Endothelial cell of umbilical vein (primary cell): ENCODE measurements at regions not wholly inside any gene's neighbourhood (a gene's known extent, or its start where the extent isn't known, plus 50 kb on each side); places are given as distances from the start of the nearest gene placed in this dataset.

Experiments used
- BruUV-seq: library from RNA; stranded (reverse); fragments of 400-500 nt; replicated peaks from 2 replicates; lab custom pipeline; 2021; lab: Mats Ljungman, UMichigan
- CTCF ChIA-PET: fragments of 300-600, 350-600 bp; sonication (Branson Sonifier 250); formaldehyde crosslinking; loops from one replicate; lab custom pipeline; 2021; ENCODE audit warnings: antibody characterized with exemption, inconsistent platforms; lab: Charles Lee
- POLR2A ChIA-PET: fragments of 300-600, 350-600 bp; sonication (Branson Sonifier 250); formaldehyde crosslinking; loops from one replicate; lab custom pipeline; 2021; ENCODE audit warnings: antibody characterized with exemption, inconsistent platforms; lab: Charles Lee
- DNase-seq: peaks from one replicate; pipeline ENCODE4 v3.0.0-alpha.2; 2011; ENCODE audit warnings: low read depth, low spot score
- FAIRE-seq: peaks from 2 replicates; lab custom pipeline; 2011; peaks lifted over from hg19 to GRCh38; lab: Jason Lieb, UNC
- H2AFZ ChIP-seq: 2 replicates; pipeline ENCODE4 v1.6.0; 2012; ENCODE audit warnings: low read depth, low read length, control low read depth, inconsistent platforms
- H3K27ac ChIP-seq: 2 replicates; pipeline ENCODE4 v1.5.1; 2011; ENCODE audit warnings: low read depth, mild to moderate bottlenecking, control low read depth, low read length, moderate library complexity; ENCODE audit not compliant: insufficient read depth
- H3K27me3 ChIP-seq, 2 experiments: 2 replicates each; pipeline versions ENCODE4 v1.6.0 to v1.6.1; 2011; ENCODE audit warnings: low read length in 2 of 2, mixed read lengths in 1 of 2; ENCODE audit not compliant: control insufficient read depth in 2 of 2, insufficient read depth in 2 of 2
- H3K36me3 ChIP-seq, 2 experiments: 2 replicates in 1 of 2; 3 replicates in 1 of 2; pipeline ENCODE4 v1.5.1; 2011; ENCODE audit warnings: low read length in 2 of 2, mild to moderate bottlenecking in 1 of 2, moderate library complexity in 1 of 2; ENCODE audit not compliant: control insufficient read depth in 2 of 2, insufficient read depth in 2 of 2; ENCODE audit errors: extremely low read depth in 1 of 2
- H3K4me1 ChIP-seq: 3 replicates; pipeline ENCODE4 v1.5.1; 2011; ENCODE audit warnings: mild to moderate bottlenecking, low read length; ENCODE audit not compliant: control insufficient read depth, insufficient read depth; ENCODE audit errors: extremely low read depth
- H3K4me2 ChIP-seq: 2 replicates; pipeline ENCODE4 v1.6.1; 2011; ENCODE audit warnings: low read length, control low read depth, mixed read lengths; ENCODE audit not compliant: insufficient read depth
- H3K4me3 ChIP-seq, 3 experiments: fragments of 200-600 bp in 1 of 3; sonication (generic), shearing (Covaris generic) in 1 of 3; replicated peaks in 1 of 3; 2 replicates each; pipeline ENCODE4 v1.5.1; 2011 to 2016; ENCODE audit warnings: control low read depth in 3 of 3, low read length in 3 of 3, mild to moderate bottlenecking in 2 of 3, inconsistent platforms in 1 of 3, low read depth in 1 of 3, moderate library complexity in 1 of 3; ENCODE audit not compliant: insufficient read depth in 1 of 3
- H3K79me2 ChIP-seq: 2 replicates; pipeline ENCODE4 v1.6.0; 2012; ENCODE audit warnings: low read length, inconsistent platforms; ENCODE audit not compliant: control insufficient read depth, insufficient read depth
- H3K9ac ChIP-seq: replicated peaks from 2 replicates; pipeline ENCODE3; 2011; ENCODE audit warnings: low read length, control low read depth; ENCODE audit not compliant: insufficient read depth; ENCODE audit errors: extremely low read depth
- H3K9me1 ChIP-seq: replicated peaks from 3 replicates; pipeline ENCODE4 v1.6.0; 2011; ENCODE audit warnings: mild to moderate bottlenecking, low read length; ENCODE audit not compliant: control insufficient read depth, insufficient read depth; ENCODE audit errors: extremely low read depth
- H3K9me3 ChIP-seq: replicated peaks from 2 replicates; pipeline ENCODE4 v1.5.1; 2012; ENCODE audit warnings: low read length, inconsistent platforms; ENCODE audit not compliant: control insufficient read depth, insufficient read depth
- H4K20me1 ChIP-seq: replicated peaks from 2 replicates; pipeline ENCODE3; 2011; ENCODE audit warnings: mild to moderate bottlenecking, low read length; ENCODE audit not compliant: control insufficient read depth, insufficient read depth; ENCODE audit errors: extremely low read depth
- CTCF ChIP-seq, 2 donors: IDR thresholded peaks; 1 replicate in 1 of 2; 2 replicates in 1 of 2; pipeline ENCODE4 v1.5.1; 2011; ENCODE audit warnings: low read length in 2 of 2, mild to moderate bottlenecking in 2 of 2, moderate library complexity in 2 of 2, control low read depth in 1 of 2, inconsistent platforms in 1 of 2, low read depth in 1 of 2; ENCODE audit not compliant: insufficient read depth in 1 of 2; ENCODE audit errors: extremely low read depth in 1 of 2
- EZH2 ChIP-seq: IDR thresholded peaks from 2 replicates; pipeline ENCODE4 v1.6.1; 2012; ENCODE audit warnings: borderline replicate concordance, low read depth, mild to moderate bottlenecking, moderate library complexity, low read length, inconsistent platforms; ENCODE audit not compliant: severe bottlenecking
- FOS ChIP-seq: IDR thresholded peaks from 2 replicates; pipeline ENCODE4 v1.6.1; 2011; ENCODE audit warnings: mild to moderate bottlenecking, low read length, moderate library complexity, borderline replicate concordance; ENCODE audit not compliant: insufficient read depth
- GATA2 ChIP-seq: IDR thresholded peaks from 2 replicates; pipeline ENCODE4 v1.7.0; 2011; ENCODE audit warnings: low read depth, mild to moderate bottlenecking, moderate library complexity, mixed read lengths, low read length; ENCODE audit not compliant: insufficient read length, insufficient read depth
- JUN ChIP-seq: IDR thresholded peaks from 2 replicates; pipeline ENCODE4 v1.6.1; 2011; ENCODE audit warnings: borderline replicate concordance, low read depth; ENCODE audit not compliant: insufficient read length, insufficient read depth
- MAX ChIP-seq: IDR thresholded peaks from 2 replicates; pipeline ENCODE4 v1.6.1; 2011; ENCODE audit not compliant: insufficient read depth, insufficient read length
- MYC ChIP-seq: IDR thresholded peaks from one replicate; pipeline ENCODE4 v1.6.1; 2011; ENCODE audit warnings: mild to moderate bottlenecking, low read depth, low read length
- POLR2A ChIP-seq: IDR thresholded peaks from 2 replicates; pipeline ENCODE4 v1.6.1; 2012; ENCODE audit warnings: low read depth, mild to moderate bottlenecking, control low read depth, low read length
- POLR2AphosphoS5 ChIP-seq: IDR thresholded peaks from 2 replicates; pipeline ENCODE4 v1.6.1; 2012; ENCODE audit warnings: low read depth, mild to moderate bottlenecking, control low read depth, low read length, moderate library complexity; ENCODE audit not compliant: insufficient read depth
- dilution Hi-C: fragments of 300-500 bp; cut with MboI; formaldehyde crosslinking; loops from one replicate; pipeline ENCODE4 v1.15.0; 2019; ENCODE audit warnings: low sequenced_read_pairs; ENCODE audit not compliant: extremely low pct_ligation_motif_present
- intact Hi-C: fragments of 100-400 bp; cut with micrococcal nuclease; formaldehyde crosslinking; loops from one replicate; pipeline ENCODE4 v1.10.0; 2022

GRCh38 chr7:24392774-24393173 lies 108.8 kb downstream of the NPY start:
- no peak overlapping the region for H2AFZ ChIP-seq
- DNase-seq: no peak
- no peaks in the 10 kb centered on the region for H3K9me1 ChIP-seq
- no peak overlapping the region for H3K27ac ChIP-seq
- H3K27me3 ChIP-seq: peaks cover 2% of the 10 kb centered on the region in 2 experiments
- H3K36me3 ChIP-seq: no peaks in the 10 kb centered on the region
- no peak overlapping the region for H3K4me2 ChIP-seq
- dilution Hi-C loops: no loop called here
- no peak for TF ChIP-seq POLR2AphosphoS5
- no peak for TF ChIP-seq EZH2
- no peak for TF ChIP-seq FOS
- H3K79me2 ChIP-seq: no peaks in the 10 kb centered on the region
- FAIRE-seq: no peak
- no peak overlapping the region for H3K9ac ChIP-seq
- POLR2A ChIA-PET: no interaction called here
- no TSS peak for BruUV-seq
- intact Hi-C loops: no loop called here
- H3K4me1 ChIP-seq: no peaks in the 10 kb centered on the region
- no peaks in the 10 kb centered on the region for H4K20me1 ChIP-seq
- H3K4me3 ChIP-seq: no peak overlapping the region
- CTCF ChIA-PET: interaction anchor here (1.2 kb wide), 1 partner anchor 12 kb away, joined by 6 read pairs; no protein-coding TSS in a partner anchor
- no peaks in the 10 kb centered on the region for H3K9me3 ChIP-seq

GRCh38 chr7:24395512-24395911 lies 111.5 kb downstream of the NPY start:
- H3K79me2 ChIP-seq: no peaks in the 10 kb centered on the region

More at GRCh38 chr7:24395512-24395911, 111.5 kb downstream of the NPY start:
- no peaks in the 10 kb centered on the region for H3K9me1 ChIP-seq
- intact Hi-C loops (no loop called here), dilution Hi-C loops (no loop called here)
- no peak overlapping the region for H3K9ac ChIP-seq
- peaks cover 2% of the 10 kb centered on the region in 2 experiments for H3K27me3 ChIP-seq
- BruUV-seq: no TSS peak
- no peaks in the 10 kb centered on the region for H3K4me1 ChIP-seq
- no peak overlapping the region for H3K4me3 ChIP-seq
- H2AFZ ChIP-seq: no peak overlapping the region
- H3K9me3 ChIP-seq: no peaks in the 10 kb centered on the region
- ChIA-PET POLR2A (no interaction called here), CTCF (no interaction called here)
- no peaks in the 10 kb centered on the region for H4K20me1 ChIP-seq
- no peak overlapping the region for H3K27ac ChIP-seq
- no peak overlapping the region for H3K4me2 ChIP-seq
- DNase-seq (no peak), FAIRE-seq (no peak)
- H3K36me3 ChIP-seq: no peaks in the 10 kb centered on the region
- no peak for TF ChIP-seq EZH2
- TF ChIP-seq JUN: no peak
- TF ChIP-seq MAX: no peak
- no peak for TF ChIP-seq POLR2AphosphoS5
- no peak for TF ChIP-seq FOS
- TF ChIP-seq MYC: no peak
- no peak for TF ChIP-seq GATA2
- no peak for TF ChIP-seq CTCF (IDR thresholded peaks at IDR 0.05; ENCODE audit: extremely low read depth in 1 of 2, insufficient read depth in 1 of 2, low read depth in 1 of 2, low read length in 2 of 2)
- TF ChIP-seq POLR2A: no peak
